ENCODE measurements at regions not wholly inside any gene's neighbourhood (a gene's known extent, or its start where the extent isn't known, plus 50 kb on each side); places are given as distances from the start of the nearest gene placed in this dataset.

DNA sequence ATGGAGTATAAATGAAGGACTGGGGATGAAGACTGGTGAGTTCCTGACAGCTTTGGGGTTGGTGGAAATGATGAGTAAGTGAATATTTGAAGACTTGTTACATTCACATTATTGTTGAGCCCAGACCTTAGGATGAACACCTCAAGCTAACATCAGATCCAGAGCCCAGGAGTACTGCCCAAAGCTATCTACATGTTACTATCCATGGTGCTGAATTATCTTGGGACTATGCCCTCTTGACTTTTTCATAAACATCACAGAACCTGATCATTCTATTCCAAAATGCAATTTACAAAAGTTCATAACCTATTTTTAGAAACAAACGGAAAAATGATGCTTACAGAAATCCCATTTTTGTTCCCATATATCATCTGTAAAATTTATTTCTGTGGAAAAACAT is 613.3 kb downstream of the TUSC7 start:
- no peak for DNase-seq

DNA sequence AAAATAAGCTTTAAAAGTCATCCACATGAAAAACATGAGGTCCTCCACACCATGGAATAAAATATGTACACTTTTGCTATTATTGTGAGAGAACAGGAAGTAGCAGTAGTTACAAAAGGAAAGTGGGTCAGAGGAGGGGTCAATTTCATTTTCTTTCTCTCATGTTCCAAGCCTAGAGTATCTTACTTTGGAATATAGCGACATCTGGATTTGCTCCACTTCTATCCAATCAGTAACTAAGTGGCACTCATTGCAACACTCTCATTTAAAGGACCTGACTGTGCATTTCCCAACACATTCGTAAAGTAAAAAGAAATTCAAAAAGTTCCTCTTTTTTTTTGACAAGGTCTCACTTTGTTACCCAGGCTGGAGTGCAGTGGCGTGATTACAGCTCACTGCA is 637.3 kb downstream of the TUSC7 start:
- DNase-seq: no peak

DNA sequence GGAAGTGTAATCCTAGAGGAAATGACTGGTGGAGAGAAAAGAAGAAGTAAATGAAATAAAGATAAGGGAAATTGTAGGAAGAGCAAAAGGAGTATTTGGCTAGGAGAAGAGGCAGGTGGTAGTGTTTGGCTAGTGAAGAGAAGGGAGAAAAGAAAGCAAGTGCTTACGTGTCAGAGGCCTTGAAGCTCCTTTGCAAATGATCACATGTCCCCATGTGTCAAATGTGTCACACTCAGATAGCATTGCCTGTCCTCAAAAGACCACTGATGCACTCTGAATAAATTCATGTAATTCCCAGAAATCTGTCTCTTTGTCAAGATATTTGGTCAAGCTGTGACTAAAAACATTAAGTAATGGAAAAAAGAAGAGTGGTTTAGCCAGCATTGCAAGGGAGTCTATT is 639.3 kb downstream of the TUSC7 start:
- DNase-seq: no peak

GRCh38 chr3:117349566-117349965 is 640.0 kb downstream of the TUSC7 start:
- DNase-seq: no peak

- DNase-seq: no peak
These were observed 640.8 kb downstream of the TUSC7 start for GRCh38 chr3:117350371-117350770.

DNA sequence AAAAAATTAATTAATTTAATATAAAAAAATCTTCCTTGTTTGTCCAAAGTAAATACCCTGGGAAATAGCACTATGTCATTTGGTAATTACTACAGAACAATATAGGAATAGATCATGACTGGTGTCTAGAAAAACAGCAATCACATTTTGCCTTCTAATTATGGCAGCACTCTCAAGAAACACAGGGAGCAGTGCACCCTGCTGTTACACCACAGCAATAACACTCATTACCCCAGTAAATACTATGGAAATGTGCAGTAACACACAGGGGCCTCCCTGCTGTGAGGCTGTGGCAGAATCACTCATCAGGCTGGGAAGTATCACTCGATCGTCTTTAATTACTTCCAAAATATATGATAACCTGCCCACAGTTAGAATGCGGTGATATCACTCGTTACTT is 646.0 kb downstream of the TUSC7 start:
- DNase-seq: peak; percentile 54

GRCh38 chr3:117356091-117356705 is 646.6 kb downstream of the TUSC7 start:
- no peak for DNase-seq

DNA sequence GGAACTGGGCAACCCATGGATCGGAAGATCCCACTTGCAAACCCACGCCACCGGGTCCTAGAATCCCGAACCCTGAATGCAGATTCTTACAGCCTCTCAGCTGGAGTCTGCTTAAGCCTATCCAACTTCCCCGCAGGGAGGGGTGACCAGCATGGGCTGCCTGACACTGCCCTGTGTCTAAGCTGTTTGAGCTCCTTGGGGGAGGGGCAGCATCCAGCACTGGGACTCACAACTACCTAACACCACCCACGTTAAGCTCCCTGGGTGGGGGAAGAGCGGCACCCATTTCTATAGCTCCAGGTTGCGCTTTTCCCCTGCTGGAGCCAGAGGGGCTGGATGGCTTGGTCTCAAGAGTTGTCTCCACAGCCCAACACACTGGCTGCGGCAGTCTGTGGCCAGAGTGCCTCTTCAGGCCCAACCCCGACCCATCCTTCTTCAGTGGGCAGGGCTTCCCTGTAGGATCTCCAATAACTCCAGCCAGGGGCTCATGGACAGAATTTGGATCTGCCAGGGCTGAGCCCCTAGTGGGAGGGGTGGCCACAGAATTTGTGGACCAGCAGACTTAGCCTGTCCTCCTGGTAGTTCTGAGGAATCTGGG is 649.2 kb downstream of the TUSC7 start:
- no peak for DNase-seq

GRCh38 chr3:117366574-117366973 is 657.0 kb downstream of the TUSC7 start:
- no peak for DNase-seq

GRCh38 chr3:117367861-117368260 is 658.3 kb downstream of the TUSC7 start:
- DNase-seq: no peak

GRCh38 chr3:117380631-117381030 is 671.1 kb downstream of the TUSC7 start:
- DNase-seq: no peak

GRCh38 chr3:117393119-117393518 is 683.5 kb downstream of the TUSC7 start:
- DNase-seq: no peak

DNA sequence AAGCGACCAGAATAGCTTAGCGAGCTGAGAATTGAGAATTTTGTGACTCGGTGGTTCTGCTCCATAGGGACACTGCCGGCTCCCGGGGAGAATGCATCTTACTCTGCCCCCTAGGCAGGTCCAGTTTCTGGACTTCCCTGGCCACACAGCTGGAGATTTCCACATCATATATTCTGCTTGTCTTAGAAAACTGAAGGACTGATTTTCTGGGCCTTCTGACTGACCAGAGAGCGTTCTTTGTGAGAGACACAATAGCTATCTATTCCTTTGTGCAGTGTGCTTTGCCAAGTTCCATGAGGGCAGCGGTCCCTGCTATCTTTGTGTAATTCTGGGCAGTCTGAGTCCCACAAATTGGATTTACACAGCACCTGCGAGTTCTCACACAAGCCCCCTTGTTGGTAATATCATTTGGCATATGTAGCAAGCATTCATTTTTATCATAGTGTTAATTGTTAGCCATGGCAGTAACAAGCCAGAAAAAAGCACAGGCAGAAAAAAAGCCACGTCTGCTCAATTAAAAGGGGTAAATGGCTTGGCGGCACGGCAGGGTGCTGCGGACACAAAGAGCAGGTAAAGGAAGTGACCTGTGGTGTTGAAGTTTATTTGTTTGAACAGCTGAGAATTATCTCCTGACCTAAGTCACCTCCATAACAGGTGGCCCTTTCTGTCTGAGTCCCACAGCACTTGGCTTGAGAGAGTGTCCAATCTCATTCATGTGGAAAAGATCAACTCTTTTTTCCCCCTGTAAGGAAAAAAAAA is 688.7 kb downstream of the TUSC7 start:
- DNase-seq: no peak

DNA sequence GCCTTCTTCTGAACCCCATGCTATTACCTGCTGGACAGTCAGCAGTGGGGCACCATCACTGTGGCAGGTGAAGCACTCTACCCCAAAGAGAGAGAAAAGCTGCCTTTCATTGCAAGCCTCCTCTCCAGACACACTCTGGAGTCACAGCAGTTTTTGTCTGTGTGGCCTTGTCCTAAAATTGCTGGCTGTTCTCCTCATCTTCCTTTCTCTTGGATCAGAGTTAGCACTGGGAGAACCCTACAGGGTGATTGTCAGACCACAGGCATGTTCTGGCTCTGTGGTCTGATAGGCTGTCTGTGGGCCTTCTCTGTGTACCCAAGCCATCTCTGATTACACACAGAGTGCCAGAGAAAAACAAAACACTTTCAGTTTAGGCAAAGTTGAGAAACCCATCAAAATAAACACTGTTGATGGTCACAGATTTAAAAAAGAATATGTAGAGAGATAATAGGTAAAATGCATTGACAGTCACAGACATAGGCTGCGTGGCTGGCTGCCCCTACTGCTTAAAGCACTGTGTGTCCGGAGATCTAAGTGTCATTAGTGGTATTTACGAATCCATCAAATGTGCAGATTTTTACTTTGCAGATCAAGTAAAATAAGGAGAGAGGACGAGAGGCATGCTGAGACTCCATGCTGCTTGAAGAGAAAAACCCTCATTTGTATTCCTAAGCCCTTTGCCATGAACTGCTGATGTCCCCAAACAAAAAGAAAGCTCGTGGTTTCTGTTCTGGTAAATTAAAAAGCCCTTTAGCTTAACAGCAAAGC is 689.9 kb downstream of the TUSC7 start:
- peak; percentile 66 for DNase-seq

DNA sequence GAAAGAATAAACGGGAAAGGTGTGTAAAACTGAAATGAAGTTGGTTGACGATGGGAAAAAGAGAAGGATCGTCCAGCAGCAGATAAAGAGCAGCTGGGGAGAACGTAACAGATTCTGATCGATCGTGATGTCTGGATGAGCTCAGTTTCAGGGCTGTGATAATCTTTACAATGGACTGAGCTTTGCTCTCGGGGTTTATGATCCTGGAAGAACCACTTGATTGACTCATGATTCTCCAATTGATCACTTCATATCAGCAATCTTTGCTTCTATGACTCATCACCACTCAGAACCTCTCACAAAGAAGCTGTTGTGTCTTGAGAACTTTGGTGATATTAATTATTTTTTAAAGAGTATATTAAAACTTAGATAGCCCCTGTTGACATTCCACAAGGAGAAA is 690.7 kb downstream of the TUSC7 start:
- no peak for DNase-seq

GRCh38 chr3:117404141-117404540 is 694.6 kb downstream of the TUSC7 start:
- DNase-seq: no peak

GRCh38 chr3:117404730-117405129 is 695.2 kb downstream of the TUSC7 start:
- no peak for DNase-seq

GRCh38 chr3:117405359-117405758 is 695.8 kb downstream of the TUSC7 start:
- no peak for DNase-seq

DNA sequence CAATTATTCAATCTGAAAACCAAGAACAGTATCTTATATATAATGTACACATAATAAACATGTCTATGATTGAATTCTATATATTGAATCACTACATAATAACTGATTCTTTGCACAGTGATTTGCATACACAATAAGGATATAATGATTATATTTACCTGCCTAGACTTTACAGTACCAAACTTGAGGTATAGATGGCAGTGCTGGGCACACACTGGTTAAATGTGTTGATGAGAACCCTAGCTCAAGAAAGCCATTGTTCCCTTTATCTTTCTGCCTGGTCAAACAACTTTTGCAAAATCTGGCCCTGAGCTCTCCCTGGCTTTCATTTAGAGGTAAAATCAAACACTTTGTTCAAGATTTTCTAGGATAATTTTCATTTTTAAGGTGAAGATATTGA is 697.7 kb downstream of the TUSC7 start:
- DNase-seq: no peak

- no peak for DNase-seq
These were observed 699.2 kb downstream of the TUSC7 start for GRCh38 chr3:117408811-117409210.

DNA sequence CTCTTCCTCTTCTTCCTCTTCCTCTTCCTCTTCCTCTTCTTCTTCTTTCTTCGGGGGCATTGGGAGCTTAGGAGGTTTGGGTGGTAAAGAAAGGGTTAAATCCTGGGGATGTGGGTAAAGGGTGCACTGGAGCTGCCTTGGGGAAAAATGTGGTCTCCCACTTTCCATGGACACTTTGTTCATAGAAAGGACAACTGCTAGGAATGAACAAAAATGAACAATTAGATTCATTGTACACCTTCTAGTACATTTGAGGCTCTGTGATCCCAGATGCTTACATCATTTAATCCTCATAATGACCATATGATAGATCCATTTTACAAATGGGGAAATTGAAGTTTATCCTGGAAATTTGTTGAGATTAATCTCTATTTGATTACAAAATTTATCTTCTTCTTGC is 699.7 kb downstream of the TUSC7 start:
- DNase-seq: no peak

DNA sequence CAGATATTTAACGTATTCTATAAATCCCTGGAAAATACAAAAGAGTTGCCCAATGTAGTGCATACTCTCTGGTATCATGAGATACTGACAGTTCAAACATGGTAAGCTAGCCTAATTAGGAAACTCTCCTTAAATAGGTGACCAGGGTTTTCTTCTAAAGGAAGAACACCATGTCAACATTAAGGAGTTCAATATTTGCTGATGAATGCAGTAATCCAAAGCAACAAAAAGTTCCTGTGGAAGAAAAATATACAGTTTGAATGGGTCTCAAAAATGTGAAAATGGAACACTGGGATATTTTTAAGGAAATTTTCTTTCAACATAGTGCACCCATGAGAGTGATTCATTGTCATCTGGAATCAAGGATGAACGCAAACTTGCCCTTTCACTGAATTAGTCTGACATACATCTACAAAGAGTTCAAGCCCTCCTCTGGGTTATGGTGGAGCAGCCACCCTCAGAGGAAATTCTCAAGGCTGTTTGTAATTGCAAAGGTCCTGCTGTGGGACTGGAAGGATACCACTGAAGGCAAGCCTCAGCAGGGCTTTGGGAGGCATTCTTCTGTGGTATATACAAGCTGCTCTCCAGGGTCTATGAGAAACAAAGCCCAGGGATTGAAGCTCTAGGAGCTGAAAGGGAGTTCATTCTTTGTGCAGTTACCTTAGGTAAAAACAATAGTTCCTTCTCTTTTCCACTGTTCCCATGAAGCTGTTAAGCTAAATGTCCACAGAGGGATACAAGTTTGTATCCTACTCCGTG is 700.3 kb downstream of the TUSC7 start:
- no peak for DNase-seq

DNA sequence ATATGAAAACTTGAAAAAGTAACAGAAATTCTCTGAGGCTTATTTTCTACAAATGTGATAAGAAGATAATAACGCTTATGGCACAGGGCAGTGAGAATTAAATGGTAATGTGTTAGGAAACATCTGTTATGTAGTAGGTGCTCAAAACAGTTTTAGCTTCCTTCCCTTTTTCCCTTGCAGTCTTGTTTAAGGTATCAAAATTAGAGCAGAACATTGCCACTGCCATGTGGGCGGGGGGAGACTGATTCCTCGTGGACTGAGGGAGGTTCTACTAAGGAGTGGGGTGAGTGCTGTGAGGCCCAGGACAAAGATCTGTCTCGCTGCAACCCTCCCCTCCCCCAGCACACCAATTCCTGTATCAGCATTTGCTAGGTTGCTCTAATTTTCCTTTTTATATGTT is 702.4 kb downstream of the TUSC7 start:
- DNase-seq: no peak
